ENCODE measurements at regions not wholly inside any gene's neighbourhood (a gene's known extent, or its start where the extent isn't known, plus 50 kb on each side); places are given as distances from the start of the nearest gene placed in this dataset.
"Not testable (repeated sequence)": the region's sequence is repeated elsewhere in the genome, so short reads cannot be mapped to it uniquely, and the experiment has no call there.

GRCh38 chr3:153373606-153374005 lies 211.6 kb downstream of the RAP2B start:
- DNase-seq (ENCODE audit: insufficient read length, low spot score) = no peak
- no peak for FAIRE-seq
- TF ChIP-seq CTCF (IDR thresholded peaks at IDR 0.05; ENCODE audit: insufficient read depth, missing control alignments) = no peak

- FAIRE-seq; DNase-seq (ENCODE audit: insufficient read length, low spot score): not testable (repeated sequence)
Observed at GRCh38 chr3:153378366-153378765, 216.3 kb downstream of the RAP2B start.

GRCh38 chr3:153379516-153379915 lies 217.5 kb downstream of the RAP2B start:
- TF ChIP-seq CTCF (IDR thresholded peaks at IDR 0.05; ENCODE audit: insufficient read depth, missing control alignments) = no peak
- DNase-seq (ENCODE audit: insufficient read length, low spot score) (no peak), FAIRE-seq (no peak)

- no peak for FAIRE-seq
- TF ChIP-seq CTCF (IDR thresholded peaks at IDR 0.05; ENCODE audit: insufficient read depth, missing control alignments) = no peak
Observed at GRCh38 chr3:153385343-153385742, 223.3 kb downstream of the RAP2B start.

GRCh38 chr3:153392363-153392762 lies 230.3 kb downstream of the RAP2B start:
- FAIRE-seq (no peak), DNase-seq (ENCODE audit: insufficient read length, low spot score) (no peak)
- TF ChIP-seq CTCF (IDR thresholded peaks at IDR 0.05; ENCODE audit: insufficient read depth, missing control alignments) = no peak

More at GRCh38 chr3:153385343-153385742, 223.3 kb downstream of the RAP2B start:
- DNase-seq (ENCODE audit: insufficient read length, low spot score) = no peak

GRCh38 chr3:153394017-153394416 lies 232.0 kb downstream of the RAP2B start:
- no peak for TF ChIP-seq CTCF (IDR thresholded peaks at IDR 0.05; ENCODE audit: insufficient read depth, missing control alignments)
- FAIRE-seq (no peak), DNase-seq (ENCODE audit: insufficient read length, low spot score) (no peak)

- no peak for FAIRE-seq
- TF ChIP-seq CTCF (IDR thresholded peaks at IDR 0.05; ENCODE audit: insufficient read depth, missing control alignments) = no peak
- DNase-seq (ENCODE audit: insufficient read length, low spot score) = no peak
Observed at GRCh38 chr3:153396581-153396980, 234.6 kb downstream of the RAP2B start.

GRCh38 chr3:153397794-153398193 lies 235.8 kb downstream of the RAP2B start:
- no peak for TF ChIP-seq CTCF (IDR thresholded peaks at IDR 0.05; ENCODE audit: insufficient read depth, missing control alignments)
- FAIRE-seq (no peak), DNase-seq (ENCODE audit: insufficient read length, low spot score) (no peak)

All from D721Med (cell line).